ENCODE measurements at regions not wholly inside any gene's neighbourhood (a gene's known extent, or its start where the extent isn't known, plus 50 kb on each side); places are given as distances from the start of the nearest gene placed in this dataset.

GRCh38 chr3:187955587-187955952 lies 198.4 kb upstream of the LPP start:
- ChIA-PET CTCF (interaction anchor here (0.9 kb wide), 1 partner anchor 44 kb away, joined by 3 read pairs; no protein-coding TSS in a partner anchor), POLR2A (no interaction called here)
- no peak overlapping the region for H2AFZ ChIP-seq (ENCODE audit: low read depth, low read length)
- no peaks in the 10 kb centered on the region for H3K79me2 ChIP-seq (ENCODE audit: control insufficient read depth, insufficient read depth, low read length)
- DNase-seq (ENCODE audit: low read depth, low spot score) (no peak), FAIRE-seq (no peak)
- no peaks in the 10 kb centered on the region for H4K20me1 ChIP-seq (replicated peaks; ENCODE audit: control insufficient read depth, extremely low read depth, insufficient read depth, low read length)
- peaks cover 0 to 4% of the 10 kb centered on the region in 2 experiments for H3K27me3 ChIP-seq (ENCODE audit: control insufficient read depth in 2 of 2, insufficient read depth in 2 of 2, low read length in 2 of 2)
- no peak overlapping the region for H3K4me2 ChIP-seq (ENCODE audit: insufficient read depth, low read length)
- no peak overlapping the region for H3K27ac ChIP-seq (ENCODE audit: insufficient read depth, low read depth, low read length)
- H3K9me3 ChIP-seq (replicated peaks; ENCODE audit: control insufficient read depth, insufficient read depth, low read length), result no peaks in the 10 kb centered on the region
- no peaks in the 10 kb centered on the region for H3K9me1 ChIP-seq (replicated peaks; ENCODE audit: control insufficient read depth, extremely low read depth, insufficient read depth, low read length)
- intact Hi-C loops (cut with micrococcal nuclease), result no loop called here
- no peaks in the 10 kb centered on the region for H3K4me1 ChIP-seq (ENCODE audit: control insufficient read depth, extremely low read depth, insufficient read depth, low read length)
- no TSS peak for BruUV-seq (replicated peaks)
- no peak overlapping the region for H3K9ac ChIP-seq (replicated peaks; ENCODE audit: extremely low read depth, insufficient read depth, low read length)
- no peak overlapping the region for H3K4me3 ChIP-seq (replicated peaks in 1 of 3; ENCODE audit: insufficient read depth in 1 of 3, low read depth in 1 of 3, low read length in 3 of 3)
- no peaks in the 10 kb centered on the region for H3K36me3 ChIP-seq (ENCODE audit: control insufficient read depth in 2 of 2, extremely low read depth in 1 of 2, insufficient read depth in 2 of 2, low read length in 2 of 2)
- TF ChIP-seq, protein P1, sequence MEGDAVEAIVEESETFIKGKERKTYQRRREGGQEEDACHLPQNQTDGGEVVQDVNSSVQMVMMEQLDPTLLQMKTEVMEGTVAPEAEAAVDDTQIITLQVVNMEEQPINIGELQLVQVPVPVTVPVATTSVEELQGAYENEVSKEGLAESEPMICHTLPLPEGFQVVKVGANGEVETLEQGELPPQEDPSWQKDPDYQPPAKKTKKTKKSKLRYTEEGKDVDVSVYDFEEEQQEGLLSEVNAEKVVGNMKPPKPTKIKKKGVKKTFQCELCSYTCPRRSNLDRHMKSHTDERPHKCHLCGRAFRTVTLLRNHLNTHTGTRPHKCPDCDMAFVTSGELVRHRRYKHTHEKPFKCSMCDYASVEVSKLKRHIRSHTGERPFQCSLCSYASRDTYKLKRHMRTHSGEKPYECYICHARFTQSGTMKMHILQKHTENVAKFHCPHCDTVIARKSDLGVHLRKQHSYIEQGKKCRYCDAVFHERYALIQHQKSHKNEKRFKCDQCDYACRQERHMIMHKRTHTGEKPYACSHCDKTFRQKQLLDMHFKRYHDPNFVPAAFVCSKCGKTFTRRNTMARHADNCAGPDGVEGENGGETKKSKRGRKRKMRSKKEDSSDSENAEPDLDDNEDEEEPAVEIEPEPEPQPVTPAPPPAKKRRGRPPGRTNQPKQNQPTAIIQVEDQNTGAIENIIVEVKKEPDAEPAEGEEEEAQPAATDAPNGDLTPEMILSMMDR (IDR thresholded peaks at IDR 0.05; ENCODE audit: extremely low read depth in 1 of 2, insufficient read depth in 1 of 2, low read depth in 1 of 2, low read length in 2 of 2), result no peak
- TF ChIP-seq, protein P2, sequence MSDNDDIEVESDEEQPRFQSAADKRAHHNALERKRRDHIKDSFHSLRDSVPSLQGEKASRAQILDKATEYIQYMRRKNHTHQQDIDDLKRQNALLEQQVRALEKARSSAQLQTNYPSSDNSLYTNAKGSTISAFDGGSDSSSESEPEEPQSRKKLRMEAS (IDR thresholded peaks at IDR 0.05; ENCODE audit: insufficient read depth, insufficient read length), result no peak
- TF ChIP-seq MYC (IDR thresholded peaks at IDR 0.05; ENCODE audit: low read depth, low read length) (no peak), JUN (IDR thresholded peaks at IDR 0.05; ENCODE audit: borderline replicate concordance, insufficient read depth, insufficient read length, low read depth) (no peak), FOS (IDR thresholded peaks at IDR 0.05; ENCODE audit: borderline replicate concordance, insufficient read depth, low read length) (no peak), GATA2 (IDR thresholded peaks at IDR 0.05; ENCODE audit: insufficient read depth, insufficient read length, low read depth, low read length) (no peak), POLR2AphosphoS5 (IDR thresholded peaks at IDR 0.05; ENCODE audit: insufficient read depth, low read depth, low read length) (no peak), EZH2 (IDR thresholded peaks at IDR 0.05; ENCODE audit: borderline replicate concordance, low read depth, low read length, severe bottlenecking) (no peak), POLR2A (IDR thresholded peaks at IDR 0.05; ENCODE audit: low read depth, low read length) (no peak)
- dilution Hi-C loops (cut with MboI; ENCODE audit: extremely low pct_ligation_motif_present, low sequenced_read_pairs), result no loop called here
